Hematopoietic multipotent progenitor cell treated with erythropoietin and hydrocortisone succinate and interleukin-3 and kit ligand, for 6 days (in vitro differentiated cells): ENCODE measurements at regions not wholly inside any gene's neighbourhood (a gene's known extent, or its start where the extent isn't known, plus 50 kb on each side); places are given as distances from the start of the nearest gene placed in this dataset.

Source experiments
- DNase-seq: peaks from one replicate; pipeline ENCODE4 v3.0.0-alpha.2; 2015

DNA sequence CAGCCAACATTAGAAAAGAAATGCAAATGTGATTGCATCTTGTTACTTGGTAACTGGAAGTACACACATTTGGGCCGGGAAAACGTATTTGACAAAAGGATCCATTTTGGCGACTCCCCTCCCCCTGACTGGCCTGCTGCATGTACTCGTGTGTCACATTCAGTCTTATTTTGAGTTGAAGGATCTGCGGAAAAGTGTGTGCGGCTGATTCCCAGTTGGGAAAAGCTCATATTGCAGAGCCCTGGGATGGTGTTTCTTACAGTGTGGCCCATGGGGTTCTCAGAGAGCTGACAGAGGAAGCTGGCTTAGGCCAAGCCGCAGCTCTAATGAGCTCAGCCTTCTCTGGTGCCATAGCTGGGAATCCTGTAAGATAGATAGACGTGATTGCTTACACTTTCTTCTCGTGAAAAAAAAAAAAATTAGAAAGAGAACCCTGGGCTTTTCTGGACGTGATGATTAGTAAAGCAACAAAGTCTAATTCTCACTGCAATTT, 170.3 kb upstream of the ARGLU1 start:
- DNase-seq: no peak

- no peak for DNase-seq
Observed at GRCh38 chr13:106736941-106737340, 169.0 kb upstream of the ARGLU1 start.

- no peak for DNase-seq
Observed at GRCh38 chr13:106734198-106734597, 166.3 kb upstream of the ARGLU1 start.

GRCh38 chr13:106723036-106723435, 155.1 kb upstream of the ARGLU1 start:
- DNase-seq: no peak

DNA sequence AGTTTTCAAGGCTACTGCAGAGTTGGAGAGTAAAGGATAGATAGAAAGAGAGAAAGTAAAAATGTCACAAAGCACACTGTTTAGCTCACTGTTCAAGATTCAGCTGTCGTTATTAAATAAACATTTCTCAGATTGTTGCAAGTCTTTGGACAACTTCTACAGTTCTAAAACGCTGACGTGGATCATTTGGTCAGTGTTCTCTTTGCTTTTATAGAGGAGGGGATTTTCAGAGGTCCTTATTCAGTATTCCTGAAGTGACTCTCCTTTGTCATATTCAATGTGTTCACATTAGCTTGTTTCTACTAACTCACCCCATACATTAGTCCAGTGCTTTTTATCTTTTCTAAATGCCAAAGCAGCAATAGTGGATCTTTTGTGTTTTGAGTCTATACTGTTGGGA, 154.7 kb upstream of the ARGLU1 start:
- DNase-seq: no peak

DNA sequence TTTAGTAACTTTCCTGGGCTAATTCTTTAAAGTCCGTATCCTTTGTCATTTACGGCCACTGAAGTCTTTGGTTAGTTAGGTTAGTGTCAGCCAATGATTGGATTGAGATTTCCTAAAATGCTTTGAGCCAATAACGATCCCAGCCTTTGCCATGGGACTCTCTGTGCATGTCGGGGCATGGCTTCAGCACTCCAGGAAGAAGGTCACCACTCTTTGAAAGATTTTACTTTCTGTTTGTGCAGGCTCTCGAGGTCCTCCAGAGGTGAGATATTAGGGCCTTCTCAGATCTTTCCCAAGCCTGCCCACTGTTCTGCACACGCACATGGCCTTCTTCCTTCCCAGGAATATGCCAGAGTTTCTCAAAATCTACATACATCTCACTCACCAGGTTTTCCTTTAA, 153.7 kb upstream of the ARGLU1 start:
- no peak for DNase-seq

DNA sequence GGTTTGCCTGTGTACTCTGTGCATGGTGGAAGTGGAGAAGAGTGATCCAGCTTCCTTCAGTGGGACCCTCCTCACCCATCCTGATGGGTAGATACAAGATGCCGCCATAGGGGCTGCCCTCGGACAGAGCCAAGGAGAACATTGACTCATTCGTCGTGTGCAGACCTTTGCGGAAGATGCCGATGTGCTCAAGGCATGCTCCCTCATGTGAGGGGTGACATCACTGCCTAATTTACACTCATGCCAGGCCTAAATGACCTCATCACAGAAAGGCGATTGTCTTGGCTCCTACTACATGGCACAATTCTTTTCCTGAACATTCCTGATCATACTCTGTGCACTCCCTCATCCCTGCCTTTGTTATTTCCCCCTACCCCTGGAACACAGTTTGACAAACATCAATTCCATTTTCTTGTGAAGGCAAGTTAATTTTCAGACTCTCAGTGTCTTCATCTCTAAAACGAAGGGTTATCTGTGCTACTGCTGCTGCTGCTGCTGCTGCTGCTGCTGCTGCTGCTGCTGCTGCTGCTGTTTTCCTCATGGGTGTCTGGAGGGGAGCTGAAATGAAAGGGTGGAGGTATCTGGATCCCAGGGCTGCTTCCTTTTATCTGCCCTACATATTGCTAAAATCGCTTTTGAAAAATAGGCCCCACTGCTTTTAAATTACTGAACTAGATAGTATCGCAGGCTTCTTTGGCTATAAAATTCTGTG, 146.5 kb upstream of the ARGLU1 start:
- DNase-seq: no peak

DNA sequence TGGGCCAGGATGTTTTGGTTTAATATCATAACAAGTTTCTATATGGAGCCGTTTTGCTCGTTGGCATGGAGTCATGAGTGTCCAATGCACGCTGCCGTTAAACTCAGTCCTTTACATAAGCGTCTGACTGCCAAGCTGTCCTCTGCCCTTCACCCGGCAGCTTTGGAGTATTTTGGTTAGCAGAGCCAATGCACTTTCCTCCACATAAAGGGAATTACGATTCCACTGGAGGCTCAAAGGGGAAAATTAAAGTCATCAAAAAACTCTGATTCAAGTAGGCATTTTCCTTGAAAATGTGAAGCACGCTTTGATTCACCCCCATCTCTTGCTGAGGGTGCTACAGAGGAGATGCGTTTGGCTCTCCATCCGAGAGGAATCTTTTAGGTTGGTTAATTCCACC, 144.4 kb upstream of the ARGLU1 start:
- no peak for DNase-seq

DNA sequence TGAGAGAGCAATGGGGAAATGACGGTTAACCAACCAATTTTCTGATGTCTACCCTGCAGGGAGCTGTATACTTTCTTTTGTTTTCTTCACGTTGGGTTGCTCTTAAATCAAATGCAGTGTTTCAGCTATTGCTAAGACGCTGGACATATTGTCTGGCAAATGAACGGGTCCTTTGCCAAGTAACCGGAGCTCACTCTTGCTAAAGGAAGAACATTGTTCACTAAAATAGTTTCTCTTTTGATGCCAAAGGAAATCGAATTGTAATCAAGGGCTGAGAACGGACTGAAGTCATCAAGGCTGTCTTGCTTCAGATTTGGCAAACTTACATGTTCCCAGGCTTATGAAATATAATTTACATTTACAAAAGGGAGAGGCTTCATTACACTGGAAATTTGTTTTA, 142.3 kb upstream of the ARGLU1 start:
- no peak for DNase-seq

GRCh38 chr13:106709522-106709921, 141.6 kb upstream of the ARGLU1 start:
- DNase-seq: no peak

DNA sequence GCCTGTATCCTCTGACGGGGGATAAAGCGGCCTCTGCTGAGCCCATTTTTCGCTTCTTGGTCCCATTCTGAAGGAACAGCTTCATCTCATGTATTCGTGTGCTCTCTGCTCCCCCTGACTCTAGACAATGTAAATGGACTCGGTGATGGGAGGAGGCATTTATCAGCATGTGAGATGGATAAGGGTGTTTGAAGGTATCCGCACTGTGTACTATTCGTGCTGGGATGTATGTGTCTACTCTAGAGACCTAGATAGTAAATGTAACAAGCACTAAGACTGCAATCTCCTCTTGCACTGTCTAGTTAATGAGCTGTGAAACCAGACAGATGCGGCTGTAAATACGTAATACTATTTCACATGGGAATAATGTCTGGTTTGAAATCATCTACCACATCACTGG, 134.6 kb upstream of the ARGLU1 start:
- no peak for DNase-seq

GRCh38 chr13:106701771-106702341, 133.9 kb upstream of the ARGLU1 start:
- DNase-seq: no peak

DNA sequence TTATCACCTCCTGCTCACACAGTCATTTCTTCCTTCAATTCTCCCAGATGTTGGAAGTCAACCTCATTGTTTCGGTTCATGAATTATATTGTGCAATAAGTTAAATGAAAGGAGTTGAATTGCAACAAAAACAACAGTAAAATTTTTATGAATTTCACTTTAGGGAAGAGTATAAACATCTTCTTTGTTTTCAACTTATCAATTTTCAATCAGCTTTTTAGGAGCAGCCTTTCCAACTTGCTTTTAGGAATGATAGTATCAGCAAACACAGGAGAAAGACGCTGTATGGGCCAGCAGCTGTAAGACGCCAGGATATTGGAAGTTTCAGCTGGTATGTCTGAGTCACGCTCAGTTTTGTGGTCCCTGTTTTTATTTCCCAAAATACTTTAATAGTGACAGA, 132.5 kb upstream of the ARGLU1 start:
- no peak for DNase-seq

DNA sequence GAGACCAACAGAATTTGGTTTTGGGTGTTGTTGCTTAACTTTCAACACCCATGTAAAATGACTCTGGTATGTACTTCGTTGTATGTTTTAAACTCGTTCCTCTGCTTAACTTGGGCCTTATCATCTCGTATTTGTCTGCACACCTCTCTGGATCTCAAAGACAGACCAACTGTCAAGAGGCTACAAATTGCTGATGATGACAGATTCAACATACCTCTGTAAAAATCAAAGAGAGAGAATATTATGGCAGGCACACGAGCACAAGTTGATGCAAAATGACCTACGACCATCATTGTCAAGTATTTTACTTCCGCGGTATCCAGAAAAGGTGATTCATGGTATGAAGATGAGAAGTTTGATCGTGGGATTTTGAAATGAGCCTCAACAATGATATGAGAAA, 132.1 kb upstream of the ARGLU1 start:
- DNase-seq: no peak

GRCh38 chr13:106699311-106699710, 131.4 kb upstream of the ARGLU1 start:
- no peak for DNase-seq

DNA sequence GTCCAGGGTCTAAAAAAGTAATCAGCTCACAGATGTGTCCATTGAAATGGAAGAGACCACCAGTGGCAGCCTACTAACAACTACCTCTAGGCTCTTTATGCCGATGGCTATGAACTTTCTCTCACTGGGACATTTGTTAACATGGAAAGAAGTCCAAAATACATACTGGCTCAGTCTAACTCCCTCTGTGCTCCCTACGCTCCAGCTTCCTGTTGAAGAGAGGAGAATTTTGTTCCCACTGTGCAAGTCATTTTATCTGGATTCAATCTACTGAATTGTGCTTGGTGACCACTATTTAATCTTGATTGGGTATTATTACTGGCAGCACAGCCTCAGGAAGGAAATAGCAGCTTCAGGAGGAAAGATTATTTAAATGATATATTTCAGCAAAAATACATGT, 128.8 kb upstream of the ARGLU1 start:
- DNase-seq: no peak

DNA sequence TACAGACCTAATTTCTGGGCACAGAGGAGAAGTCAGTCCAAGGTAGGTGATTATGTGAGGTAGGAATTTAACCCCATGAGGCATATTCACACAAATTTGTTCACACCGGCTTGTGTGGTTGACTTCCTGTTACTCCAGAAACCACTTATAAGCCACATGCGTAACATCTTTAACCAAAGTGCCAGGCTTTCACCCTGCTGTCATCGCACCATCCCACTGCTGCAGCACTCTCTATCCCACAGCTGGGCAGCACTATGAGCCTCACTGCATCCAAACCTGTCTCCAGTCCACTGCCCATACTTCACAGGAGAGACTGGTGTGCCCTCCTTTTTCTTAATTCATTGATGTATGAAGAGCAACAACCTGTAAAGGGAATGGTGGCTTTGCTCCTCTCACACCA, 128.2 kb upstream of the ARGLU1 start:
- no peak for DNase-seq

GRCh38 chr13:106695139-106695538, 127.2 kb upstream of the ARGLU1 start:
- DNase-seq: no peak

DNA sequence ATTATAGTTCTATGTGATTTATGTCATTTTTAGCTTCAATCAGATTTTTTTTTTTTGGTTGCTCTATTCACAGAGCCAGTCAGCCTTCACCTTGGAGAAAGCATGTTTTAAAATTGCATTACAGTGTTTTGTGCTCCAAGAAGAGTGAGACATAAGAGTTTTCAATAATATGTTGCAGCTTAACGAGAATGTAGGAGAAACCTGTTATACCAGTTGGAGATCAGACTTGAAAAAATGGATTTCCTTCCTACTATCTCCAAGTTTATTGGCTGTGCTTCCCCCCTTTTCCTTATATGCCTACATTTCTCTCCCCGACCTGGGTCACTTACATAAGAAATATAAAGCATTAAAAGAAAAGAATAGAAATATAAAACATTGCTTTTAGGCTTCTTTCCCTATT, 123.9 kb upstream of the ARGLU1 start:
- no peak for DNase-seq

GRCh38 chr13:106691341-106691740, 123.4 kb upstream of the ARGLU1 start:
- no peak for DNase-seq

DNA sequence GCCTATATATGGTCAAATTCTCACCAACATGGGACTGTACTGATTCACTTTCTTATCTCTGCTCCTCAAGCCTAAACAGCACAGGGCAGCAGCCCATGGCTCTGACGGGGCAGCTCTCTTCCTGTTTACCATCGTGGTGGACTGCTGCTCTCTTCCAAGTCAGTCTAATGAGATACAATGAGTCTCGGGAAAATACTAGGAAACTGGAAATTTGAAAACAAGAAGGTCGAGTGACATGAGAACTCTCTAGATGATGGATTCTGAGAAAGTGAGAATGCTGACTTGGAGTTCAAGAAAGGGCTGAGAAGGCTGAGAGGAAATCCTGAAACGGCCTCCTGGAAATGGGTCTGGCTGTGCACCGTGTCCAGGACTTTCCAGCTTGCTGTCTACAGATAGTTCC, 122.8 kb upstream of the ARGLU1 start:
- DNase-seq: no peak

DNA sequence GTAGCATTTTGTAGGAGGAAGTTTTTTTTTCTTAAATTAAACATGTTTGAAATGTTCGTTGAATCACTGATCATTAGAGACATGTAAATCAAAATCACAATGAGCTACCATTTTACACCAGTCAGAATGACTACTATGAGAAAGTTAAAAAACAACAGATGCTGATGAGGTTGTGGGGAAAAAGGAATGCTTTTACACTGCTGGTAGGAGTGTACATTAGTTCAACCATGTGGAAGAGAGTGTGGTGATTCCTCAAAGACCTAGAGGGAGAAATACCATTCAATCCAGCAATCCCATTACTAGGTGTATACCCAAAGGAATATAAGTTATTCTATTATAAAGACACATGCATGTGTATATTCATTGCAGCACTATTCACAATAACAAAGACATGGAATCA, 122.0 kb upstream of the ARGLU1 start:
- DNase-seq: no peak

- no peak for DNase-seq
Observed at GRCh38 chr13:106688940-106689339, 121.0 kb upstream of the ARGLU1 start.

DNA sequence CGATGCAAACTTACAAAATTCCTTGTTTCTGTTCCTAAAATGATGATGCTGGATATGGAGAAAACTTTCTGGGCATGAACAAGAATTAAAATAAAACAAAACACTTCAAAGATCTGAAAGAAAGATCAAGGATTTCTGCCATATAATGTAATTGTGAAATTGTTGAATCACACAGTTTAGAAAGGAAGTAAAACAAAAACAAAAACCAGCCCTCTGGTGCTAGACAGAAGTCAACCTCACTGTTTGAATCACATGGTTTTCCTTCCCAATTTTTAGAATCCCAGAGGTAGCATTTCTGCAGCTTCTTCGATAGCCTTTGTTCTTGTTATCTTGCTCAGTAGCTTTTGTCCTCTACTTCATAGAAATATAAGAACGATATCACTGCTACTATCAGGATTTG, 118.2 kb upstream of the ARGLU1 start:
- no peak for DNase-seq

- no peak for DNase-seq
Observed at GRCh38 chr13:106685143-106685542, 117.2 kb upstream of the ARGLU1 start.
